Spleen (tissue), 11 donors: ENCODE measurements at regions not wholly inside any gene's neighbourhood (a gene's known extent, or its start where the extent isn't known, plus 50 kb on each side); places are given as distances from the start of the nearest gene placed in this dataset.

ENCODE experiments used
- DNase-seq: peaks from one replicate; pipeline ENCODE4 v3.0.0-alpha.2; 2020
- H3K27ac ChIP-seq, 8 donors: fragments of 200-600 bp; sonication (generic) in 7 of 8; 1 replicate in 4 of 8; 2 replicates in 4 of 8; pipeline versions ENCODE4 v1.5.0 to v1.8.0; 2016 to 2021; ENCODE audit warnings: inconsistent platforms in 4 of 8, mild to moderate bottlenecking in 4 of 8, moderate library complexity in 1 of 8
- H3K27me3 ChIP-seq, 7 donors: fragments of 200-600 bp; sonication (generic) in 6 of 7; replicated peaks in 1 of 7; 1 replicate in 4 of 7; 2 replicates in 3 of 7; pipeline versions ENCODE4 v1.5.0 to v1.8.0; 2016 to 2021; ENCODE audit warnings: inconsistent platforms in 3 of 7, mild to moderate bottlenecking in 1 of 7
- H3K36me3 ChIP-seq, 6 donors: fragments of 200-600 bp; sonication (generic) in 5 of 6; 1 replicate in 4 of 6; 2 replicates in 2 of 6; pipeline versions ENCODE4 v1.5.0 to v1.8.0; 2016 to 2021; ENCODE audit warnings: inconsistent platforms in 2 of 6
- H3K4me1 ChIP-seq, 6 donors: fragments of 200-600 bp; sonication (generic) in 5 of 6; 1 replicate in 3 of 6; 2 replicates in 3 of 6; pipeline versions ENCODE4 v1.5.0 to v1.8.0; 2016 to 2021; ENCODE audit warnings: inconsistent platforms in 3 of 6
- H3K4me3 ChIP-seq, 8 donors: fragments of 200-600 bp; sonication (generic) in 7 of 8; 1 replicate in 4 of 8; 2 replicates in 4 of 8; pipeline versions ENCODE4 v1.5.0 to v1.8.0; 2016 to 2021; ENCODE audit warnings: inconsistent platforms in 4 of 8, mild to moderate bottlenecking in 4 of 8, moderate library complexity in 2 of 8
- H3K9me3 ChIP-seq, 8 donors: fragments of 200-600 bp; sonication (generic) in 7 of 8; 1 replicate in 4 of 8; 2 replicates in 4 of 8; pipeline versions ENCODE4 v1.5.0 to v1.8.0; 2016 to 2021; ENCODE audit warnings: inconsistent platforms in 4 of 8
- POLR2A ChIP-seq, 3 donors: fragments of 450-650 bp; IDR thresholded peaks; one replicate each; pipeline ENCODE4 v1.5.1; 2017; ENCODE audit warnings: antibody characterized with exemption in 3 of 3, mild to moderate bottlenecking in 1 of 3
- POLR2AphosphoS5 ChIP-seq, 3 donors: sonication (generic); formaldehyde crosslinking; IDR thresholded peaks; one replicate each; pipeline ENCODE4 v1.5.1; 2017; ENCODE audit warnings: antibody characterized with exemption in 3 of 3
- WGBS, 5 donors: extraction: QIAGEN DNeasy Blood & Tissue Kit in 3 of 5; methylation state at CpG; one replicate each; pipeline versions ENCODE4 v1.1.5 to v1.1.7; 2013 to 2018; 5-methylcytosine and 5-hydroxymethylcytosine counted together
- intact Hi-C: fragments of 100-400 bp; cut with DNase I; formaldehyde crosslinking; loops from one replicate; pipeline ENCODE4 v1.15.0; 2023; ENCODE audit warnings: low total_unique reads
- TF ChIP-seq, protein P1 (sequence below), 11 experiments: fragments of 200-600 bp in 7 of 11; fragments of 450-650 bp in 4 of 11; sonication (generic) in 4 of 11; IDR thresholded peaks in 8 of 11; conservative IDR thresholded peaks in 3 of 11; 1 replicate in 7 of 11; 2 replicates in 4 of 11; pipeline versions ENCODE4 v1.4.0 to v1.8.0; 2016 to 2021; ENCODE audit warnings: antibody characterized with exemption in 11 of 11, inconsistent platforms in 4 of 11, mild to moderate bottlenecking in 1 of 11
- donor health status: healthy with polysubstance abuse.
- donor health status: DM: no; HTN: no; CAD: no; lungs with moderate emphysema.
- donor health status: DM: no; HTN: no; CAD: no.
- donor health status: Bipolar disorder and iron deficiency.
- donor health status: healthy.
- donor health status: DM: no; HTN: no; CAD: no.
- donor health status: DM: yes; HTN: yes; CAD: no.

- TF ChIP-seq, protein P1, sequence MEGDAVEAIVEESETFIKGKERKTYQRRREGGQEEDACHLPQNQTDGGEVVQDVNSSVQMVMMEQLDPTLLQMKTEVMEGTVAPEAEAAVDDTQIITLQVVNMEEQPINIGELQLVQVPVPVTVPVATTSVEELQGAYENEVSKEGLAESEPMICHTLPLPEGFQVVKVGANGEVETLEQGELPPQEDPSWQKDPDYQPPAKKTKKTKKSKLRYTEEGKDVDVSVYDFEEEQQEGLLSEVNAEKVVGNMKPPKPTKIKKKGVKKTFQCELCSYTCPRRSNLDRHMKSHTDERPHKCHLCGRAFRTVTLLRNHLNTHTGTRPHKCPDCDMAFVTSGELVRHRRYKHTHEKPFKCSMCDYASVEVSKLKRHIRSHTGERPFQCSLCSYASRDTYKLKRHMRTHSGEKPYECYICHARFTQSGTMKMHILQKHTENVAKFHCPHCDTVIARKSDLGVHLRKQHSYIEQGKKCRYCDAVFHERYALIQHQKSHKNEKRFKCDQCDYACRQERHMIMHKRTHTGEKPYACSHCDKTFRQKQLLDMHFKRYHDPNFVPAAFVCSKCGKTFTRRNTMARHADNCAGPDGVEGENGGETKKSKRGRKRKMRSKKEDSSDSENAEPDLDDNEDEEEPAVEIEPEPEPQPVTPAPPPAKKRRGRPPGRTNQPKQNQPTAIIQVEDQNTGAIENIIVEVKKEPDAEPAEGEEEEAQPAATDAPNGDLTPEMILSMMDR (IDR thresholded peaks at IDR 0.05 in 8 of 11, conservative IDR thresholded peaks at IDR 0.05 in 3 of 11), result no peak
- Histone ChIP-seq H3K27ac (no peak overlapping the region), H3K9me3 (peaks cover 0 to 4% (median 0%) of the 10 kb centered on the region in 8 donors), H3K36me3 (no peaks in the 10 kb centered on the region), H3K4me1 (no peaks in the 10 kb centered on the region), H3K4me3 (no peak overlapping the region), H3K27me3 (no peaks in the 10 kb centered on the region)
- intact Hi-C loops, result no loop called here
- no peak for DNase-seq
- WGBS, 5 donors, result 57 to 67% (median 62%) methylated on average over 1 of the region's 1 CpG
These were observed 106.2 kb upstream of the CHORDC1 start for GRCh38 chr11:90329043-90329442.

DNA sequence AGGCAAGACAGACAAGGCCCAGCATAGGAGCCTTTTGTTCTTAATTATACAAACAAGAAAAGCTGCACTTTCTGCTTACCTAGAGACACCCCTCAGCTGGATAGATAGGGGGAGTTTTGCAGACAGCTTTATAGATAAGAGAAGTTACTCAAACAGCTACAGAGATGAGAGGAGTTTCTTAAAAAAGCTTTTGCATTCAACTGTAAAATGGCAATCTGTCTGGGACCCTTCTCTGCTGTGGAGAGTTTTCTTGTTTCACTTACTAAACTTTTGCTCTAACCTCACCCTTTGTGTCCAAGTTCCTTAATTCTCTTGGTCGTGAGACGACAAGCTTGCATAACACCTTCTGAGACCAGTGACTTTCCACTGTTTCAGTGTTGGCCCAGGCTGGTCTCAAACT lies 103.8 kb upstream of the CHORDC1 start:
- 48 to 74% (median 55%) methylated on average over 2 of the region's 2 CpGs for WGBS, 5 donors
- Histone ChIP-seq H3K4me1 (no peaks in the 10 kb centered on the region), H3K9me3 (peaks cover 0 to 6% (median 0%) of the 10 kb centered on the region in 8 donors), H3K27me3 (no peaks in the 10 kb centered on the region), H3K27ac (no peak overlapping the region), H3K36me3 (no peaks in the 10 kb centered on the region), H3K4me3 (no peak overlapping the region)
- DNase-seq, result no peak
- TF ChIP-seq POLR2A (IDR thresholded peaks at IDR 0.05), result no peak
- intact Hi-C loops, result no loop called here

DNA sequence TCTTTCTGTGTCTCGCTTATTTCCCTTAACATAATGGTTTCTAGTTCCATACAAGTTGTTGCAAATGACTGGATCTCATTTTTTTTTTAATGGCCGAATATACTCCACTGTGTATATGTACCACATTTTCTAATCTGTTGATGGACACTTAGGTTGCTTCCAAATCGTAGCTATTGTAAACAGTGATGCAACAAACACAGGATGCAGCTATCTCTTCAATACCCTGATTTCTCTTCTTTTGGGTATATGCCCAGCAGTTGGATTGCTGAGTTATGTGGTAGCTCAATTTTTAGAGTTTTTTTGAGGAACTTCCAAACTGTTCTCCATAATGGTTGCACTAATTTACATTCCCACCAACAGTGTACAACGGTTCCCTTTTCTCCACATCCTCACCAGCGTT lies 100.4 kb upstream of the CHORDC1 start:
- 81 to 90% (median 81%) methylated on average over 5 of the region's 5 CpGs for WGBS, 5 donors
- no peaks in the 10 kb centered on the region for H3K36me3 ChIP-seq
- intact Hi-C loops, result no loop called here
- no peaks in the 10 kb centered on the region for H3K4me1 ChIP-seq
- TF ChIP-seq POLR2A (IDR thresholded peaks at IDR 0.05) (no peak), POLR2AphosphoS5 (IDR thresholded peaks at IDR 0.05) (no peak)
- TF ChIP-seq, protein P1 (IDR thresholded peaks at IDR 0.05 in 8 of 11, conservative IDR thresholded peaks at IDR 0.05 in 3 of 11), result no peak
- no peak overlapping the region for H3K4me3 ChIP-seq
- no peak overlapping the region for H3K27ac ChIP-seq
- no peaks in the 10 kb centered on the region for H3K27me3 ChIP-seq
- DNase-seq, result no peak
- H3K9me3 ChIP-seq, result peaks cover 0 to 10% (median 5%) of the 10 kb centered on the region in 8 donors

- no peaks in the 10 kb centered on the region for H3K36me3 ChIP-seq
- TF ChIP-seq POLR2A (IDR thresholded peaks at IDR 0.05) (no peak), POLR2AphosphoS5 (IDR thresholded peaks at IDR 0.05) (no peak)
- TF ChIP-seq, protein P1 (IDR thresholded peaks at IDR 0.05 in 8 of 11, conservative IDR thresholded peaks at IDR 0.05 in 3 of 11), result no peak
- H3K27ac ChIP-seq, result no peak overlapping the region
- no peaks in the 10 kb centered on the region for H3K27me3 ChIP-seq
- intact Hi-C loops, result no loop called here
- no peak for DNase-seq
- peaks cover 0 to 10% (median 5%) of the 10 kb centered on the region in 8 donors for H3K9me3 ChIP-seq
- no peak overlapping the region for H3K4me3 ChIP-seq
- H3K4me1 ChIP-seq, result no peaks in the 10 kb centered on the region
These were observed 98.2 kb upstream of the CHORDC1 start for GRCh38 chr11:90321018-90321417.

DNA sequence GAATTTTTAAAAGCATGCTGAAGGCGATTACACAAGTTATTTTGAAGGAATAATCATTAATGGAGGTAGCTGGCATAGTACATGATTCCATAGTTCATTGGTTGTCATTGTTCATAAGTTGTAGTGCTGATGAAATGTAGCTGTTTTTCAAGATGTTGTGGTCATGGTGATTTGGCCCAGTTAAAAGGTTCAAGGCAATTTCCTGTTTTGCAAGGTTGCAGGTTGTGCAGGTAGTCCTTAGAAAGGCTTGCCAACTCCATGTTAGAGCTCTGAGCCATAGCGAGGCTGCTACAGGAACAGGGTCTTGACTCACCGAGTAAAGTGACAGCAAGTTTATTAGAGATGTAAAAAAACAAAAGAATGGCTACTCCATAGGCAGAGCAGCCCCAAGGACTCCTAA lies 95.8 kb upstream of the CHORDC1 start:
- 67 to 79% (median 71%) methylated on average over 3 of the region's 3 CpGs for WGBS, 5 donors
- Histone ChIP-seq H3K27me3 (no peaks in the 10 kb centered on the region), H3K4me1 (no peaks in the 10 kb centered on the region), H3K4me3 (no peak overlapping the region), H3K9me3 (peaks cover 0 to 9% (median 0%) of the 10 kb centered on the region in 8 donors), H3K36me3 (no peaks in the 10 kb centered on the region), H3K27ac (no peak overlapping the region)
- intact Hi-C loops, result no loop called here
- TF ChIP-seq POLR2AphosphoS5 (IDR thresholded peaks at IDR 0.05) (no peak), POLR2A (IDR thresholded peaks at IDR 0.05) (no peak)
- TF ChIP-seq, protein P1 (IDR thresholded peaks at IDR 0.05 in 8 of 11, conservative IDR thresholded peaks at IDR 0.05 in 3 of 11), result no peak
- no peak for DNase-seq
